PC-3 (cell line): ENCODE measurements at regions not wholly inside any gene's neighbourhood (a gene's known extent, or its start where the extent isn't known, plus 50 kb on each side); places are given as distances from the start of the nearest gene placed in this dataset.

Source experiments
- ATAC-seq: fragments of 200-7000 bp; cut with Tn5 transposase; 2 replicates; pipeline ENCODE4 v1.9.1; 2020; ENCODE audit warnings: mild to moderate bottlenecking, moderate library complexity
- BruUV-seq: library from RNA; stranded (reverse); fragments of 400-500 nt; replicated peaks from 2 replicates; lab custom pipeline; 2021; lab: Mats Ljungman, UMichigan
- CTCF ChIA-PET: fragments of 300-600 bp; sonication (Branson Sonifier 250); formaldehyde crosslinking; loops from one replicate; lab custom pipeline; 2022; ENCODE audit warnings: antibody characterized with exemption; lab: Charles Lee
- POLR2A ChIA-PET: fragments of 300-600 bp; sonication (Branson Sonifier 250); formaldehyde crosslinking; loops from one replicate; lab custom pipeline; 2022; ENCODE audit warnings: antibody characterized with exemption; ENCODE audit not compliant: unreplicated experiment; lab: Charles Lee
- DNase-seq: peaks from one replicate; pipeline ENCODE4 v3.0.0-alpha.2; 2015
- H2AFZ ChIP-seq: fragments of 300-600 bp; sonication (generic); 2 replicates; pipeline ENCODE4 v1.6.0; 2016; ENCODE audit warnings: antibody characterized with exemption, low read length
- H3F3A ChIP-seq: fragments of 300-600 bp; sonication (generic); one replicate; pipeline ENCODE4 v1.6.0; 2017; ENCODE audit warnings: antibody characterized with exemption, low read length, control low read depth, mild to moderate bottlenecking; ENCODE audit not compliant: unreplicated experiment
- H3K27ac ChIP-seq: fragments of 300-600 bp; sonication (generic); 2 replicates; pipeline ENCODE4 v1.5.1; 2016; ENCODE audit warnings: mild to moderate bottlenecking, low read length
- H3K27me3 ChIP-seq: fragments of 300-600 bp; sonication (generic); 2 replicates; pipeline ENCODE4 v1.6.1; 2016; ENCODE audit warnings: low read length, mixed read lengths
- H3K36me3 ChIP-seq: fragments of 300-600 bp; sonication (generic); 2 replicates; pipeline ENCODE4 v1.6.1; 2016; ENCODE audit warnings: low read depth, mixed run types, low read length, mixed read lengths
- H3K4me1 ChIP-seq: fragments of 300-600 bp; sonication (generic); 2 replicates; pipeline ENCODE4 v1.5.1; 2016; ENCODE audit warnings: low read length; ENCODE audit not compliant: insufficient read depth
- H3K4me2 ChIP-seq: fragments of 300-600 bp; sonication (generic); 2 replicates; pipeline ENCODE4 v1.6.0; 2016; ENCODE audit warnings: low read length
- H3K4me3 ChIP-seq: fragments of 300-600 bp; sonication (generic); 2 replicates; pipeline ENCODE4 v1.5.1; 2016; ENCODE audit warnings: mild to moderate bottlenecking, low read length, mixed read lengths
- H3K79me2 ChIP-seq: fragments of 300-600 bp; sonication (generic); 2 replicates; pipeline ENCODE4 v1.6.1; 2017; ENCODE audit warnings: low read length, mixed read lengths
- H3K9ac ChIP-seq: fragments of 300-600 bp; sonication (generic); 2 replicates; pipeline ENCODE4 v1.6.0; 2016; ENCODE audit warnings: mild to moderate bottlenecking, low read length
- H3K9me2 ChIP-seq: fragments of 300-600 bp; sonication (generic); replicated peaks from 2 replicates; pipeline ENCODE4 v1.6.1; 2016; ENCODE audit warnings: mixed run types, low read length, mixed read lengths
- H3K9me3 ChIP-seq: fragments of 300-600 bp; sonication (generic); 2 replicates; pipeline ENCODE4 v1.6.1; 2016; ENCODE audit warnings: low read length, mixed read lengths
- H4K20me1 ChIP-seq: fragments of 300-600 bp; sonication (generic); 2 replicates; pipeline ENCODE4 v1.6.1; 2016; ENCODE audit warnings: low read length, mixed read lengths
- EZH2 ChIP-seq: fragments of 300-600 bp; sonication (generic); IDR thresholded peaks from one replicate; pipeline ENCODE4 v1.6.1; 2017; ENCODE audit warnings: antibody characterized with exemption, mild to moderate bottlenecking, low read length; ENCODE audit not compliant: unreplicated experiment
- EZH2phosphoT487 ChIP-seq: fragments of 300-600 bp; sonication (generic); IDR thresholded peaks from 2 replicates; pipeline ENCODE4 v1.6.1; 2018; ENCODE audit warnings: mild to moderate bottlenecking, antibody characterized with exemption, low read length, borderline replicate concordance
- intact Hi-C: fragments of 100-400 bp; cut with micrococcal nuclease; formaldehyde crosslinking; loops from 2 replicates; pipeline ENCODE4 v1.9.0; 2023
- TF ChIP-seq, protein P1 (sequence below): fragments of 300-600 bp; sonication (generic); conservative IDR thresholded peaks from 2 replicates; pipeline ENCODE4 v1.5.1; 2017; ENCODE audit warnings: antibody characterized with exemption, low read depth, mild to moderate bottlenecking, low read length

DNA sequence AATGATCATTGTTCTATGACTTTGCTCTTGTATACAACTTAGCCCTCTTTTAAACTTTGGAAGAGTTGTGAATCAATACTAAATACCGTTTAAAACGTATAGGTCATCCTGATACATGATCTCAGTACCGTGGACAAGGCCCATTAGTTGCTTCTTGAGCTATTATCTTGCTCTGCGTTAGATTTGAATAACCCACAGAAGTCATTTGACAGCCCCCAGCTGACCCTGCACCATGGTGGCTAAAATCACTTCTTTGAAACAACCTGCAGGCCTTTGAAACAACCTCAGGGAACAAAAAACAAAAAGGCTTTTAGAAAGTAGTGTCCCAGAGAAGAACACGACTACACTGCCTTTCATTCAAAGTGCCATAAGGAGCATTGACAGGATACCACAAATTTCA is 473.0 kb upstream of the ADGRL2 start:
- Histone ChIP-seq H3K79me2 (no peaks in the 10 kb centered on the region), H3F3A (no peaks in the 10 kb centered on the region), H3K4me2 (no peak overlapping the region), H2AFZ (no peak overlapping the region), H3K4me3 (no peak overlapping the region), H3K27me3 (no peaks in the 10 kb centered on the region), H3K27ac (no peak overlapping the region), H3K9me2 (no peaks in the 10 kb centered on the region), H4K20me1 (no peaks in the 10 kb centered on the region), H3K9me3 (no peaks in the 10 kb centered on the region), H3K36me3 (no peaks in the 10 kb centered on the region), H3K9ac (no peak overlapping the region), H3K4me1 (no peaks in the 10 kb centered on the region)
- no peak for TF ChIP-seq EZH2
- TF ChIP-seq EZH2phosphoT487, result no peak
- TF ChIP-seq, protein P1, sequence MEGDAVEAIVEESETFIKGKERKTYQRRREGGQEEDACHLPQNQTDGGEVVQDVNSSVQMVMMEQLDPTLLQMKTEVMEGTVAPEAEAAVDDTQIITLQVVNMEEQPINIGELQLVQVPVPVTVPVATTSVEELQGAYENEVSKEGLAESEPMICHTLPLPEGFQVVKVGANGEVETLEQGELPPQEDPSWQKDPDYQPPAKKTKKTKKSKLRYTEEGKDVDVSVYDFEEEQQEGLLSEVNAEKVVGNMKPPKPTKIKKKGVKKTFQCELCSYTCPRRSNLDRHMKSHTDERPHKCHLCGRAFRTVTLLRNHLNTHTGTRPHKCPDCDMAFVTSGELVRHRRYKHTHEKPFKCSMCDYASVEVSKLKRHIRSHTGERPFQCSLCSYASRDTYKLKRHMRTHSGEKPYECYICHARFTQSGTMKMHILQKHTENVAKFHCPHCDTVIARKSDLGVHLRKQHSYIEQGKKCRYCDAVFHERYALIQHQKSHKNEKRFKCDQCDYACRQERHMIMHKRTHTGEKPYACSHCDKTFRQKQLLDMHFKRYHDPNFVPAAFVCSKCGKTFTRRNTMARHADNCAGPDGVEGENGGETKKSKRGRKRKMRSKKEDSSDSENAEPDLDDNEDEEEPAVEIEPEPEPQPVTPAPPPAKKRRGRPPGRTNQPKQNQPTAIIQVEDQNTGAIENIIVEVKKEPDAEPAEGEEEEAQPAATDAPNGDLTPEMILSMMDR, result no peak
- ChIA-PET POLR2A (interaction anchor here (0.6 kb wide), 1 partner anchor 47 kb away, joined by 3 read pairs; no protein-coding TSS in a partner anchor), CTCF (no interaction called here)
- BruUV-seq, result no TSS peak
- intact Hi-C loops, result no loop called here
- ATAC-seq, result no peak
- no peak for DNase-seq

DNA sequence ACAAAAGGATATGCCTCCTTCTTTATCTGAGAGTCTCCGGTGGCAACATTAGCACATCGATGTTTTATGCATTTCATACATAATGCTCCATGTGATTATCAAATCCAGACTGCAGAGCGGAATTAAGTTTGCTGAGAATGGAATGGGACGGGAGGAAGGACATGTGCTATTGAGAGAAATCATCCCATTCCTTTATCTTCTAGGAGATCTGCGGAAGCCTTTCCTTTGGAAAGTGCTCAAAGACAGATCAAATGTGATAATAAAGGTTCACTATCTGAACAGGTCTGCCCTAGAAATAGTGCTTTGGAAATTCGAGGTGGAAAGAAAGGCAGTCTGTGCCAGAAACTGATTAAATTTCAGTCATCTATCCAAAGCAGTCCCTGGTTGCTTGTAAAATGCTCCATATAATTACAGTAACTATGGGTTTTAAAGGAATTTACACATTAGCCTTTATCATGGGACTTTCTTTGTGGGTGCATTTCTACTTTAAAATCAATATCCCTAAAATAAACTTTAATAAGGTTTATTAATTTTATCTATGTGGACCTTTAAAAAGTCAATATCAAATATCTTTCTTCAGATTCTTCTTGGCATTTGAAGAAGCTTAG is 473.5 kb upstream of the ADGRL2 start:
- no peaks in the 10 kb centered on the region for H3K27me3 ChIP-seq
- H4K20me1 ChIP-seq, result no peaks in the 10 kb centered on the region
- DNase-seq (no peak), ATAC-seq (no peak)
- CTCF ChIA-PET, result no interaction called here
- no peaks in the 10 kb centered on the region for H3K4me1 ChIP-seq
- intact Hi-C loops, result no loop called here
- no peaks in the 10 kb centered on the region for H3K79me2 ChIP-seq
- no peak overlapping the region for H3K9ac ChIP-seq
- no peak overlapping the region for H2AFZ ChIP-seq
- H3K36me3 ChIP-seq, result no peaks in the 10 kb centered on the region
- POLR2A ChIA-PET, result interaction anchor here (0.6 kb wide), 1 partner anchor 47 kb away, joined by 3 read pairs; no protein-coding TSS in a partner anchor
- no peak overlapping the region for H3K4me2 ChIP-seq
- TF ChIP-seq EZH2phosphoT487, result no peak
- no peak for TF ChIP-seq EZH2
- TF ChIP-seq, protein P1, result no peak
- H3K9me3 ChIP-seq, result no peaks in the 10 kb centered on the region
- no peaks in the 10 kb centered on the region for H3F3A ChIP-seq
- no peak overlapping the region for H3K4me3 ChIP-seq
- H3K27ac ChIP-seq, result no peak overlapping the region
- no peaks in the 10 kb centered on the region for H3K9me2 ChIP-seq
- no TSS peak for BruUV-seq

DNA sequence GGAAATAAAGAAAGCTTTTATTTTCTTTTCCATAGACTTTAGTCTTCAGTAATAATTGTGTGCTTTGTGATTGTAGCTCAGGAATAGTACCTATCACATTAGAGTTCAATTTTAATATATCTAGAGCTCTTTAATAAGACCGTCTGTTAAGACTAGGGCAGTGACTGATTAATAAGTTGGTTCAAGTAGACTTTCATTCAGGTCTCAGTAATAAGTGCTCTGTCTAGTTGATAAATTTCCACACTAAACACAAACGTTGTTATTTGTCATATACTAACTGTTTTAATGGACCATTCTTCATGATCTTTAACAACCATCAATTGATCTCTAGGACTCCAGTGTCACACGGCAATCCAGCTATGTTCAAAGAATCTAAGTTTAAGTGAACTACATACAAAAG is 474.5 kb upstream of the ADGRL2 start:
- Histone ChIP-seq H3K79me2 (no peaks in the 10 kb centered on the region), H3K27me3 (no peaks in the 10 kb centered on the region), H3K36me3 (no peaks in the 10 kb centered on the region), H3K4me1 (no peaks in the 10 kb centered on the region), H2AFZ (no peak overlapping the region), H3K27ac (no peak overlapping the region), H3K9me2 (no peaks in the 10 kb centered on the region), H3K4me2 (no peak overlapping the region), H3K9ac (no peak overlapping the region), H3K4me3 (no peak overlapping the region), H3F3A (no peaks in the 10 kb centered on the region), H4K20me1 (no peaks in the 10 kb centered on the region), H3K9me3 (no peaks in the 10 kb centered on the region)
- ChIA-PET CTCF (no interaction called here), POLR2A (no interaction called here)
- ATAC-seq, result no peak
- no TSS peak for BruUV-seq
- TF ChIP-seq EZH2phosphoT487 (no peak), EZH2 (no peak)
- TF ChIP-seq, protein P1, result no peak
- intact Hi-C loops, result no loop called here
- no peak for DNase-seq
